ENCODE measurements at regions not wholly inside any gene's neighbourhood (a gene's known extent, or its start where the extent isn't known, plus 50 kb on each side); places are given as distances from the start of the nearest gene placed in this dataset.

- no peak for DNase-seq (ENCODE audit: low read depth in 2 of 2)
These were observed 211.4 kb upstream of the ZFP64 start for GRCh38 chr20:52402950-52403349.

GRCh38 chr20:52402514-52402913 lies 210.9 kb upstream of the ZFP64 start:
- no peak for DNase-seq (ENCODE audit: low read depth in 2 of 2)

- no peak for DNase-seq (ENCODE audit: low read depth in 2 of 2)
These were observed 209.9 kb upstream of the ZFP64 start for GRCh38 chr20:52401431-52401830.

- DNase-seq (ENCODE audit: low read depth in 2 of 2), result no peak
These were observed 207.8 kb upstream of the ZFP64 start for GRCh38 chr20:52399352-52399751.

- no peak for DNase-seq (ENCODE audit: low read depth in 2 of 2)
These were observed 198.0 kb upstream of the ZFP64 start for GRCh38 chr20:52389606-52390005.

- DNase-seq (ENCODE audit: low read depth in 2 of 2), result no peak
These were observed 192.5 kb upstream of the ZFP64 start for GRCh38 chr20:52383995-52384621.

- DNase-seq (ENCODE audit: low read depth in 2 of 2), result no peak
These were observed 191.4 kb upstream of the ZFP64 start for GRCh38 chr20:52382933-52383332.

- DNase-seq (ENCODE audit: low read depth in 2 of 2), result peak; percentile 30 to 40
These were observed 188.3 kb upstream of the ZFP64 start for GRCh38 chr20:52379723-52380336.

GRCh38 chr20:52372169-52372568 lies 180.6 kb upstream of the ZFP64 start:
- no peak for DNase-seq (ENCODE audit: low read depth in 2 of 2)

- DNase-seq (ENCODE audit: low read depth in 2 of 2), result no peak
These were observed 174.1 kb upstream of the ZFP64 start for GRCh38 chr20:52365688-52366087.

GRCh38 chr20:52364405-52364804 lies 172.8 kb upstream of the ZFP64 start:
- no peak for DNase-seq (ENCODE audit: low read depth in 2 of 2)

- no peak for DNase-seq (ENCODE audit: low read depth in 2 of 2)
These were observed 170.1 kb upstream of the ZFP64 start for GRCh38 chr20:52361650-52362049.

GRCh38 chr20:52349806-52350205 lies 158.2 kb upstream of the ZFP64 start:
- DNase-seq (ENCODE audit: low read depth in 2 of 2), result no peak

- no peak for DNase-seq (ENCODE audit: low read depth in 2 of 2)
These were observed 156.9 kb upstream of the ZFP64 start for GRCh38 chr20:52348434-52348833.

GRCh38 chr20:52346797-52347196 lies 155.2 kb upstream of the ZFP64 start:
- DNase-seq (ENCODE audit: low read depth in 2 of 2), result no peak

- DNase-seq (ENCODE audit: low read depth in 2 of 2), result no peak
These were observed 151.3 kb upstream of the ZFP64 start for GRCh38 chr20:52342913-52343312.

GRCh38 chr20:52340036-52340634 lies 148.6 kb upstream of the ZFP64 start:
- DNase-seq (ENCODE audit: low read depth in 2 of 2), result no peak

- no peak for DNase-seq (ENCODE audit: low read depth in 2 of 2)
These were observed 141.2 kb upstream of the ZFP64 start for GRCh38 chr20:52332649-52333250.

GRCh38 chr20:52332230-52332629 lies 140.7 kb upstream of the ZFP64 start:
- no peak for DNase-seq (ENCODE audit: low read depth in 2 of 2)

- no peak for DNase-seq (ENCODE audit: low read depth in 2 of 2)
These were observed 140.1 kb upstream of the ZFP64 start for GRCh38 chr20:52331655-52332054.

- no peak for DNase-seq (ENCODE audit: low read depth in 2 of 2)
These were observed 129.8 kb upstream of the ZFP64 start for GRCh38 chr20:52321396-52321795.

GRCh38 chr20:52318651-52319050 lies 127.1 kb upstream of the ZFP64 start:
- no peak for DNase-seq (ENCODE audit: low read depth in 2 of 2)

GRCh38 chr20:52313341-52313963 lies 121.9 kb upstream of the ZFP64 start:
- DNase-seq (ENCODE audit: low read depth in 2 of 2), result no peak

Measured in stimulated activated CD4-positive, alpha-beta T cell treated with anti-CD3 and anti-CD28 coated beads, Interleukin-1b, Interleukin-23, amount 100 ng/mL, for 4 hours (primary cell).